ENCODE measurements at regions not wholly inside any gene's neighbourhood (a gene's known extent, or its start where the extent isn't known, plus 50 kb on each side); places are given as distances from the start of the nearest gene placed in this dataset.
"Not testable (repeated sequence)": the region's sequence is repeated elsewhere in the genome, so short reads cannot be mapped to it uniquely, and the experiment has no call there.

DNA sequence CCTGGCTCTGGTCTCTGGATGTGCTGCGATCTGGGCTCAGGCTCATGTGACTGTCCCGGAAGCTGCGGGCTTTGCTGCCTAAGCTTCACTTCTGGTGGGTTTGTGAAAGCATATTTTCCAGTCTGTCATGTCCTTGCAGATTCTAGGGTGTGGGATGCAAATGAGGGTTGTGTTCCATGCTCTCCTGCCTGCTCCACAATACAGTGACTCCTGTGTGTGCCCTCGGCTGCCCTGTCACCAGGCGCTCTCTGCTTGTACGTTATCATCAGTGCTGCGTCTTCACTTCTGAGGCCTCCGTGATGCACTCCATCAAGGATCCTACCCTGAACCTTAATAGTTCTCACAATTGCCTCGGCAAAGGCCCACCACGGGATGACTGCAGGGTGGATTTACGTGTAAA, 84.2 kb downstream of the TTLL2 start:
- no peak for DNase-seq

DNA sequence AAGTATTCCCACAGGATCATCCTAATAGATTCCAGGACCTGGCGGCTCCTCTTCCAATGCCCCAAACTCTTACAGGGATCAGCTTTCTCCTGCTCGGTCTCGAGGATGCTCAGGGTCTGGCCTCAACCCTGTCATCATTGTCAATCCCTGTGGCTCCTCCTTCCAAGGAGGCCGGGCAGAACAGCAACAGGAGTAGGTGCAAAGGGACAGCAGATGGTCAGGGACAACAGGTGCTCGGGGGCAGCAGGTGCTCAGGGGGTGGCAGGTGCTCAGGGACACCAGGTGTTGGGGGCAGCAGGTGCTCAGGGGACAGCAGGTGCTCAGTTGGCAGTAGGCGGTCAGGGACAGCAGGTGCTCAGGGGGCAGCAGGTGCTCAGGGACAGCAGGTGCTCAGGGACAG, 84.8 kb downstream of the TTLL2 start:
- DNase-seq = no peak

DNA sequence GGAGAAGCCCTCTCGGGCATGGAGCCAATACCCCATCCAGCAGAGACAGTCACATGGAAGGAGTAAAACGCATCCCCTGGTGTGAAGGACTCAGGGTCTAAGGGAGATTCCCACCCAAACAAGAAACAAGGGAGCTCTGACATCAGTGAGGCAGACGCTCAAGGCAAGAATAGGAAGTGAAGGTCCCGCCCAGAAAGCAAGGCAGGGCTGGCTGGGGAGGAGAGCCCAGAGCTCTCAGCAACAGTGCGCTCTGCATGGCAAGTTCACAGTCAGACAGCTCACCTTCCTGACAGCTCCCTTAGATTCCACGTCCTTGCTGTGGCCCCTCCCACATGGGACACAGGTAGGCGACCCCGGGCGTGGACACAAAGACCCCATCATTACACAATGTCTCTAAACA, 85.6 kb downstream of the TTLL2 start:
- DNase-seq = no peak

DNA sequence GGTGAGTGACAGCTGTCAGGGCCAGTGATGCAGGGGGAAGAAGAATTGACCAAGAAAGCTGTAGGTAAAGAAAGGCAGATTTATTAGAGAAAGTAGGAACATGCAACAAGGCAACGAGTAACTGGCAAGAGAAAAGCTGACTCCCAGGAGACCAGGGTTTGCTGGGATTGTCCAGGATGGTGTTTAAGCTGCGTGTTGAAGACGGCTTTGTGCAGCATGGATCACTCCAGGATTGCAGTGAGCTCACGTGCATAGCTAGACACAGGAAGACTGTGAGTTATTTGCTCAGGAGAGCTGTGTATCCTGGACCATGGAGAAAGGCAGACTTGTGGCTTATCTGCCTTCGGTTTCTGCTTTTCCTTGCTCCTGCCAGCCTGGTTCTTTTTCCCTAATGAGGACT, 87.6 kb downstream of the TTLL2 start:
- no peak for DNase-seq

- DNase-seq = no peak
Measured at GRCh38 chr6:167415441-167415961, 90.6 kb downstream of the TTLL2 start.

GRCh38 chr6:167416676-167417430, 92.0 kb downstream of the TTLL2 start:
- no peak for DNase-seq

- DNase-seq = no peak
Measured at GRCh38 chr6:167420177-167420576, 95.3 kb downstream of the TTLL2 start.

GRCh38 chr6:167420858-167421766, 96.2 kb downstream of the TTLL2 start:
- peak; percentile 62 for DNase-seq

DNA sequence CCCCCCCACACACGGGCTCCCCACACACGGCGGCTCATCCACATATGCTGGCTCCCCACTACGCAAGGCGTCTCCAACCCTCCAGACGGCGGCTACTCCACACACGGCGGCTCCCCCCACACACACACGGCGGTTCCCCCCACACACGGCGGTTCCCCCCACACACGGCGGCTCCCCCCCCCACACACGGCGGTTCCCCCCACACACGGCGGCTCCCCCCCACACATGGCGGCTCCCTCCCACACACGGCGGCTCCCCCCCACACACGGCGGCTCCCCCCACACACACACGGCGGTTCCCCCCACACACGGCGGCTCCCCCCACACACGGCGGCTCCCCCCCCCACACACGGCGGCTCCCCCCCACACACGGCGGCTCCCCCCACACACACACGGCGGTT, 97.1 kb downstream of the TTLL2 start:
- DNase-seq = not testable (repeated sequence)

DNA sequence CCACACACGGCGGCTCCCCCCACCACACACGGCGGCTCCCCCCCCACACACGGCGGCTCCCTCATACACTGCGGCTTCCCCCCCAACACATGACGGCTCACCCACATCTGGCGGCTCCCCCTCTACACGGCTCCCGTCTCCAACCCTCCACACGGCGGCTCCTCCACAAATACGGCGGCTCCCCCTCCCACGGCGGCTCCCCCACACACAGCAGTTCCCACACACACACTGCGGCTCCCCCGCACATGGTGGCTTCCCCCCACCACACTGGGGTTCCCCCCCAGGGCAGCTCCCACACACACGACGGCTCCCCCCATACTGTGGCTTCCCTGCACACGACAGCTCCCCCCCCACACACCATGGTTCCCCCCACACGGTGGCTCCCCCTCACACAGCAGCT, 98.0 kb downstream of the TTLL2 start:
- no peak for DNase-seq

- no peak for DNase-seq
Measured at GRCh38 chr6:167424060-167424673, 99.3 kb downstream of the TTLL2 start.

DNA sequence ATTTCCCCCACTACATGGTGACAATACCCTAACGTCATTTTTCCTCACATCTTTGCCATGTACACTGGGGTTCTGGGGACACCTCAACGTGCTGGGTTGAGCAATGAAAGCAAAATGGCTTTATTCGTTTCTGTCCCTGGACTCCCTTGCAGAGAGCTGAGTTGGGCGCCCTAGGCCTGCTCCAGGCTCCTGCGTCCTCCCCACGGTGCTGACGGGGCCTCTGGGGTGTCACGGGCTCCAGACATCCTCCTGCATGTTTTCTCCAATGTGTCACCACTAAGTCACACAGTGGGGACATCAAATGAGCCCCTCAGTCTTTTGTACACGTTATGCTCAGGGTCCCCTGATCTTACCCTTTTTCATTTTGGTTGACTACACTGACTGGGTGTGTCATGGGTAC, 99.8 kb downstream of the TTLL2 start:
- DNase-seq = no peak

- no peak for DNase-seq
Measured at GRCh38 chr6:167426084-167426483, 101.2 kb downstream of the TTLL2 start.

GRCh38 chr6:167426651-167427050, 101.8 kb downstream of the TTLL2 start:
- no peak for DNase-seq

DNA sequence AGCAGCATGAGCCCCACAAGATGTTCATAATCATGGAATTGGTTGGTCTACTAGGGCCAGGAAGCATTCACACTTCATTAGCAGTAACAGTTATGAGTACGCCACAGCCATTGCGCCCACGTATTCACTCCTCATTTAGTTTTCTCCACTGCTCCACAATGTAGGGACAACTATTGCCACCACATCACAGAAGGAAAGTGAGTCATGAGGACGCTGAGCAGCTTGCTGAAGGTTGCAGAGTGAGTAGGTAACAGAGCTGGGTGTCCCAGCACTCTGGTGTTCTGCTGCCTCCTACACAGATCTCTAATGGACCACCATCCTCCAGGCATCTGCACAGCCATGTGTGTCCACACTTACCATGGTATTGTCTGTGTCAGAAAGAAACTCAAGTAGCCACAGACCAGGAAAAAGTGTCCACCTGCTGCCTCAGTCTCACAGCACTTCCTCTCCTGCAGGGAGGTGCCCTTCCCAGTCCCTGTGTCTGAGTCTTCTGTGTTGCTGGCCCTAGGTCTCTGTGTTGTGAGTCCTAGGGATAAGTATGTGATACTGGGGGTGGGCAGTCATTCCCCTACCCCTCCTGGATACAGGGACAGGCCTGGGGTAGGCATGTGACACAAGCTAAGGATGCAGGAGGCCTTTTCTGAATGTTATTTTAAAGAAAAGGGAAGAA, 103.9 kb downstream of the TTLL2 start:
- no peak for DNase-seq

DNA sequence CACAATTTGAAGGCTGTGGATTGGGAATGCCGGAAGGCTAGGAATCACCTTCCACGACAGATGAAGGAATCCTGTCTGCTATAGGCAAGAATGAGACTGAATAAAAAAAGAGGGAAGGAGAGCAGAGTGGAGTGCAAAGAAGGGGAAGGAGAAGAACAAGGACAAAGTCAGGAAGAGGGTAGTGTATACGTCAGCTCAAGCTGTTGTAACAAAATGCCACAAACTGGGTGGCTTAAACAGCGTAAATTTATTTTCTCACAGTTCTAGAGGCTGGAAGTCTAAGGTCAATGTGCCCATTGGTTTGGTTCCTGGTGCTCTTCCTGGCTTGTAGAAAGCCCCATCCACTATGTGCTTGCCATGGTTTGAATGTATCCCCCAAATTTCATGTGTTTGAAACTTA, 104.5 kb downstream of the TTLL2 start:
- no peak for DNase-seq

DNA sequence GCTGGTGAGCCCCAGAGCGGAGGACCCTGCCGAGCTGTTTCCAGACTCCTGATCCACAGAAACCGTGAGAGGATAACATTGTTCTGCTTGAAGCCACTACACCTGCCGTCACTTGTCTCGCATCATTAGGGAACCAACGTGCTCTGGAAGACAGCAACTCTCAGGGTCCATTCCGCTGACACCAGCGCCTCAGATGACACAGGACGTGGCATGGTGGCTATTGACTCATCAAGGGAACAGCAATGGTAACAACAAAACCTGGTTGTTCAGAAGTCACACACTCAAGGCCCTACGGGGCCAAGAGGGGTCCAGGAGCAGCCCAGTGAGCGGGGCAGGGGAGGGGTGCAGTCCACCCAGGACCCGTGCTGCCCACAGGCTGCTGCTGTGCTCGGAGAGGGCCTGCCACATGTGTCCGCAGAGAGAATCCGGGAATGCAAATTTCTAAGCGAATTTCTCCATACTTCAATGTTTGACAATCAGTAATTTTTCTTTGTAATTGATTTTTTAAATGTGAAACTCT, 110.4 kb downstream of the TTLL2 start:
- no peak for DNase-seq

DNA sequence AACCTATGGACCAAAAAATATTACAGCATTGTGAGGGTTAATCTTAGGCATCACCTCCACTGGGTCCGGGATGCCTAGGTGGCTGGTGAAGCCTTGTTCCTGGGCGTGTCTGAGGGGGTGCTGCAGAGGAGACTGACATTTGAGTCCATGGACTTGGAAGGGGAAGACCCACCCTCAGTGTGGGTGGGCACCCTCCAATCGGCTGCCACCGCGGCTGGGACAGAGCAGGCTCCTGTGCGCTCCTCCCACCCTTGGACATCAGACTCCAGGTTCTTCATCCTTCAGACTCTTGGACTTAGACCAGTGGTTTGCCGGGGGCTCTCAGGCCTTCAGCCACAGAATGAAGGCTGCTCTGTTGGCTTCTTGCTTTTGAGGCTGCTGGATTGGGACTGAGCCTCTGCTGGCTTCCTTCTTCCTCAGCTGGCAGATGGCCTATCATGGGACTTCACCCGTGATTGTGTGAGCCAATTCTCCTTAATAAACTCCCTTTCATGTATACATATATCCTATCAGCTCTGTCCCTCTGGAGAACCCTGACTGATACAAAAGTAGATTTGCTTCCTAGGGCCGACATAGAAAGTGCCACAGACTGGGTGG, 113.1 kb downstream of the TTLL2 start:
- DNase-seq = no peak

DNA sequence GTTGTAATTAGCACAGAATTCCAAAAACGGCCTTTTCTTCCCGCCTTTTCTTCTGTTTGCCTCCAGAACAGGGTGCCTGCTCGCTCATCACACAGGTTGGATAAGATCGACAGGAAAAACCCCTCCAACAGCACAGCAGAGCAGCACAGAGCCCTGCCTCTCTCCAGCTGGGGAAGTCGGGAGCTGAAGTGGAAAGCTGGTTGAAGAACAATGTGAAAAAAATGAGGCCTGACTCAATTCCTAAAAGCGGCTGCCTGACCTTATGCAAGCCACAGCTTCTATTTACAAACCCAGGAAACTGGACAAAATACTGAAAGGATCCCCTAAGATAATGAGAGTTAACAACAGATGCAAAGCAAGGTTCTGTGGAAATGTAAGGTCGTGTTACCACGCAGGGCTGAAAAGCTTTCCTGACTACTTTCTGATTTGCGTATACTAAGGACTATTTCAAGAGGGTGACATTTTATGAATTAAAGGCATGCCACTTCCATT, 116.9 kb downstream of the TTLL2 start:
- DNase-seq = no peak

DNA sequence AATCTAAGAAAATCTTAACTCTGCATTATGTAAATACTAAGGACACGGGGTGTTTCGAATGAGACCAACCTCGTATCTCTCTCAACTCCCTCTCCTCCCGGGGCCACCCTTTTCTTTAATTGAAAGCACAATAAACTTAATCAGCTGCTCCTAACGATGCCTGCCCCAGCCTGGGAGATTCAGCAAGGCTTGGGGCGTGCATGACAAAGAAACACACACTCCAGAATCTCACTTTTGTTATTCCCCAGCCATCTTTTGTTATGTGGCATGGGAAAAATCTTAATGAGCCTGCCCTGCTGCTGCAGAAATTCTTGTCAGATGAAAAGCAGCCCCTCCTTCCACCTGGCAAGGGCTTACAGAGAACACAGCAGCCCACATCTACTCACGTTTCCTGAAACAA, 117.4 kb downstream of the TTLL2 start:
- DNase-seq = no peak

GRCh38 chr6:167442796-167443680, 118.2 kb downstream of the TTLL2 start:
- no peak for DNase-seq
